Activated T-helper 2 cell treated with anti-CD3 and anti-CD28 coated beads, Interferon-gamma antibody, Interleukin-2, Interleukin-4, amounts not matched to agents 10 μg/mL and 5 μg/mL and 100 μg/mL, durations not matched to agents 14 hours and 24 hours and 36 hours (primary cell): ENCODE measurements at regions not wholly inside any gene's neighbourhood (a gene's known extent, or its start where the extent isn't known, plus 50 kb on each side); places are given as distances from the start of the nearest gene placed in this dataset.

Experiments
- DNase-seq: peaks from one replicate; pipeline ENCODE4 v3.0.0; 2021; ENCODE audit warnings: low spot score
- H3K27ac Mint-ChIP-seq: one replicate; pipeline ENCODE4 v1.8.0; 2021; ENCODE audit warnings: mixed read lengths
- H3K27me3 Mint-ChIP-seq: one replicate; pipeline ENCODE4 v1.8.0; 2021; ENCODE audit warnings: low read depth, mixed read lengths
- H3K36me3 Mint-ChIP-seq: one replicate; pipeline ENCODE4 v1.8.0; 2021; ENCODE audit warnings: low read depth, mixed read lengths
- H3K4me1 Mint-ChIP-seq: one replicate; pipeline ENCODE4 v1.8.0; 2021; ENCODE audit warnings: low read depth, mixed read lengths
- H3K4me3 Mint-ChIP-seq: one replicate; pipeline ENCODE4 v1.8.0; 2021; ENCODE audit warnings: low read depth, mild to moderate bottlenecking, moderate library complexity, mixed read lengths
- H3K9me3 Mint-ChIP-seq: one replicate; pipeline ENCODE4 v1.8.0; 2021; ENCODE audit warnings: mixed read lengths
- intact Hi-C: fragments of 100-400 bp; cut with micrococcal nuclease; formaldehyde crosslinking; loops from one replicate; pipeline ENCODE4 v1.15.1; 2023

DNA sequence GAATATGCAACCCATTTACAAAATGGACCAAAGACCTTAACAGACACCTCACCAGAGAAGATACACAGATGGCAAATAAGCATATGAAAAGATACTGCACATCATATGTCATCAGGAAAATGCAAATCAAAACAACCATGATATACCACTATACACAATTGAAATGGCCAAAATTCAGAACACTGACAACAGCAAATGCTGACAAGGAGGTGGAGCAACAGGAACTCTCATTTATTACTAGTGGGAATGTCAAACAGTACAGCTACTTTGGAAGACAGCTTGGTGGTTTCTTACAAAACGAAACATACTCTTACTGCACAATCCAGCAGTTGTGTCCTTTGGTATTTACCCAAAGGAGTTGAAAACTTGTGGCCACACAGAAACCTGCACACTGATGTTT is 50.0 kb upstream of the PCGF5 start:
- H3K9me3 Mint-ChIP-seq, result peaks cover 9% of the 10 kb centered on the region
- no peak overlapping the region for H3K4me3 Mint-ChIP-seq
- no peak overlapping the region for H3K27ac Mint-ChIP-seq
- peaks cover 28% of the 10 kb centered on the region for H3K36me3 Mint-ChIP-seq
- peaks cover 20% of the 10 kb centered on the region for H3K4me1 Mint-ChIP-seq
- H3K27me3 Mint-ChIP-seq, result no peaks in the 10 kb centered on the region
- no peak for DNase-seq
- intact Hi-C loops, result no loop called here
